HG03439 (cell line): ENCODE measurements at regions not wholly inside any gene's neighbourhood (a gene's known extent, or its start where the extent isn't known, plus 50 kb on each side); places are given as distances from the start of the nearest gene placed in this dataset.
"Not testable (repeated sequence)": the region's sequence is repeated elsewhere in the genome, so short reads cannot be mapped to it uniquely, and the experiment has no call there.

Experiments used
- ATAC-seq: cut with Tn5 transposase; IDR thresholded peaks from one replicate; pipeline ENCODE4 v1.9.1; 2021; ENCODE audit warnings: mild to moderate bottlenecking, moderate library complexity; ENCODE audit not compliant: unreplicated experiment

GRCh38 chr2:104904889-104905288, 51.0 kb downstream of the POU3F3 start:
- no peak for ATAC-seq

GRCh38 chr2:104909317-104909716, 55.4 kb downstream of the POU3F3 start:
- no peak for ATAC-seq

GRCh38 chr2:104914509-104914908, 60.6 kb downstream of the POU3F3 start:
- no peak for ATAC-seq

DNA sequence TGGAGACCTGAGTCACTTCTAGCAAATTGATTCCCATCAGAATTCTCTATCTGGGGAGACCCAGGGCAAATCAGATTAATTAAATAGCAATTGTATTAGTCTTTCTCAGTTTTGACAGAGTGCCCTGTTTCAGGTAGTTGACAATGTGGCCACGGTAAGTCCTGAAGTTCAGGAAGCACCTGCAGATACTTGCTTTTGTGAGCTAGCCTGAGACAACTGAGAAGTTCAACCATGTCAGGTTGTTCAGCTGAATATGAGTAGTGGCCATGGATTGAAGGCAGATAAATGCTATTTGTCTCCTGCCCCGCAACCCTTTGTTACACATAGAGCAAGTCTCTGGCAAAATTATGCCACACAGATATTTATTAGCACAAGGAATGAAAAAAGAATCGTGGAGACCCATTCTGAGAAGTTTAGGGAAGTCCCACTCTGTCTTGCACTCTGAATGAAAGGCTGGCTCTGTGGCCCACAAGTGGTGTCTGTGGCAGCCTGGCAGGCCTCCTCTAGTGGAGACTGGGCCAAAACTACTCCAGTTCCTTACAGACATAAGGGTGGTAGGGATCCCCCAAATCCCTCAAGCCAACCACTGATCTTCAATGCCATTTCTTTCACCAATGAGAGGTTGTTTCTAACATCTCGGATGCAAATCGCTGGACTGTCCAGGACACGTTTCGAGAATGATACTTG, 61.3 kb downstream of the POU3F3 start:
- no peak for ATAC-seq

- no peak for ATAC-seq
These were observed 65.2 kb downstream of the POU3F3 start for GRCh38 chr2:104919127-104919526.

DNA sequence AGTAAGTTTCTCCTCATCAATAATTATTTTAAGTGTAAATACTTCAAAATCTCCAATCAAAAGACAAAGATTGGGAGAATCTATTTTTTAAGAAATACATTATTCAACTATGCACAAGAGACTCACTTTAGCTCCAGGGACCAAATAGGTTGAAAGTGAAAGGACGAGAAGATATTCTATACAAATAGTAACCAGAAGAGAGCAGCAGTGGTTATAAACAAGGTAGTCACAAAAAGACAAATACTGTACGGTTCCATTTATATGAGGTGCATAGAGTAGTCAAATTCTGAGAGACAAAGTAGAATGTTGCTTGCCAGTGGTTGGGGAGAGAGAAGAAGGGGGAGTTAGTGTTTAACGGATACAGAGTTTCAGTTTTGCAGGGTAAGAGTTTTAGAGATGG, 69.8 kb downstream of the POU3F3 start:
- ATAC-seq = no peak

- ATAC-seq = no peak
These were observed 75.7 kb downstream of the POU3F3 start for GRCh38 chr2:104929663-104930062.

- no peak for ATAC-seq
These were observed 76.8 kb downstream of the POU3F3 start for GRCh38 chr2:104930732-104931131.

- ATAC-seq = peak; percentile 66
These were observed 78.3 kb downstream of the POU3F3 start for GRCh38 chr2:104932243-104932642.

DNA sequence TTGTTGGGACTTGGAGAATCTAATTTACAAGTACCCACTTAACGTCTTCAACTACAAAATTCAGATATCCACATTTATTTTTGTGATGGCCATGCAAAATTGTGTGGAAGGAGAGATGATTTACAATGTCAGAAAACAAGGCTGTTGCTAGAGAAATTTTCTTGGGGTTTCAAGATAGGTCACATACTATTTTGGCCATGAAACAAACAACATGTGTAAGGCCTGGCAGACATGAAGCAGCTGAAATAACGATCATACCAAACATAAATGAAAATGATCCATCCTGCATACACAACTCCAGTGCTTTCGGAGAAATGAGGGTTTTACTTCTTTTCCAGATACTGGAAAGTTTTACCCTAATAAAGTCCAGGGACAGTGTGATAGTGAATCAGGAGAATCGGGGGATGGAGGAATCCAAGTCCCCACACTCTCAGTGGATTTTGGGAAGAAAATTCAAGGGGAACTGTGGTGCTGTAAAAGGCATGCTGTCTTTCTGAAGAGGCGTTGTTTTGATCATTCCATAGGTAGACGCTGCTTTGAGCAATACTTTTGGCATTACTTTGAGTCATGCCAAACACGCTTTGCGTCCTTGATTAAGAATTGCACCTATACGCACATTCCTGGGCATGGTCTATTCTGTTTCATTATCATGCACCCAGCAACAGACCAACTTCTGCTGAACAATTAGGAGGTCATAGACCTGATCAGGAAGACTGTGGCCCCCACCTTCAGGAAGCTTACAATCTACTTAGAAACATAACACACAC, 79.4 kb downstream of the POU3F3 start:
- ATAC-seq = no peak

- ATAC-seq = no peak
These were observed 82.6 kb downstream of the POU3F3 start for GRCh38 chr2:104936527-104936926.

GRCh38 chr2:104938231-104938941, 84.5 kb downstream of the POU3F3 start:
- peak; percentile 86 for ATAC-seq

GRCh38 chr2:104939570-104940217, 85.8 kb downstream of the POU3F3 start:
- no peak for ATAC-seq

DNA sequence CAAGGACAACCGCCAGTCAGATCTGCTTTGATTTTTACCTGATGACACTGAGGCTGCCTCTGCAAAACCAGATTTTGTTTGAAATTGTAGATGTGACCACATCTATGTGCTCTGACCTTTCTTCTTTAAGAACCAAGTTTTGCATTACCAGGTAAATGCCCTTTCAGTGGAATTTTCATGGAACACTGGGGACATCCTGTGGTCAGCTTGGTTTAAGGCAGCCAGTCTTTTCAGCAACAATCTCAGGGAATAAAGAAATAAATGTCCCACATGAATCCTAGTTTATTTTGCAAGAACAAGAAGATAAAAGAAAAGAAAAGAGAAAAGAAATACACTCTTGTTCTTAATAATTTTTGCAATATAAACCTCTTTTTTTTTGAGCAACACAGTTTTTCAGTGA, 90.6 kb downstream of the POU3F3 start:
- ATAC-seq = no peak

DNA sequence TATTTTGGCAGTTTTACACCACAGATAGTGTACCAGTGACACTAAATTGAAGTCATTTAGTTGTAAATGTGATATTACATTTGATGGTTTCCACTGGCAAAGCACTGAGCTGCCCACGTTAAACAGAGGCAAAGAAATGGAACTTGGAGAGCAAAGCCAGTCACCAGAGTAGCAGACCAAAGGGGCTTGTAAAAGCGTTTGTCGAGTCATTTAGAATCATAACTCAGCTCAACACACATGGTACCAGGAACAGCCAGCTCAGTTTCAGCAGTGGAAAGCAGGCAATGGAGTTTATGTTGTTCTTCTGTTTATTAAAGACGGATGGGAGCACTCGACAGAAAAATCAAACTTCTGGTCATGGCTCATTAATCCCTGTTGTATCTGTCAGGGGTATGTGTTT, 91.2 kb downstream of the POU3F3 start:
- no peak for ATAC-seq

- no peak for ATAC-seq
These were observed 92.0 kb downstream of the POU3F3 start for GRCh38 chr2:104945866-104946265.

DNA sequence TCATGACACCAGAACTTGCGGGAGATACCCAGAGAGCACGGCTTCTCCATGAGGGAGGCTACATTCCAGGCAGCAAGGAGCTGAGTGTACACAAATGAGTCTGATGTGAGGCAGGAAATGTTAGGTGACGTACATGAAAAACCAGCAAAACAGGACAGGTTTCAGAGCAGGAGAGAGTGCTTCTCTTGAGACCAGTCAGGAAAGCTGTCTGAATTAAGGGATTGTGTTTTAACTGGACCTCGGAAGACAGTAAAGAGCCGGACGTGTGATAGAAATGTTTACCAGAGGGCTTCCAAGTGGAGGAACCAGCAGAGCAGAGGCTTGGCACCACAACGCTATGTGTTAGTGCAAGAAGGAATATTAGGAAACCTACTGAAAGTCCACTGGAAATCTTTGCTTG, 90.4 kb upstream of the MRPS9 start:
- ATAC-seq = not testable (repeated sequence)

DNA sequence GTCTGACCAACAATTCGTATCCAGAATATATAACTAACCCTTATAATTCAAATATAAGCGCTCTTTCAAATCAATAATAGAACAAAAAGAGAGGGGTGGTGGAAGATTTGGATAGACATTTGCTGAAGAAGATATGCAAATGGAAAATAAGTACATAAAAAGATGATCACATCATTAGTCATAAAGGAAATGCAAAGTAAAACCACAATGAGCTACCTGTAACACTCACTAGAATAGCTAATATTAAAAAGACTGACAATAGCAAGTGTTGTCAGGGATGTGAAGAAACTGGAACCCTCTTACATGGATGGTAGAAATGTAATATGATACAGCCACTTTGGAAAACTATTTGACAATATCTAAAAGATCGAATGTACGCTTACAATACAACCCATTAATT, 84.9 kb upstream of the MRPS9 start:
- no peak for ATAC-seq

DNA sequence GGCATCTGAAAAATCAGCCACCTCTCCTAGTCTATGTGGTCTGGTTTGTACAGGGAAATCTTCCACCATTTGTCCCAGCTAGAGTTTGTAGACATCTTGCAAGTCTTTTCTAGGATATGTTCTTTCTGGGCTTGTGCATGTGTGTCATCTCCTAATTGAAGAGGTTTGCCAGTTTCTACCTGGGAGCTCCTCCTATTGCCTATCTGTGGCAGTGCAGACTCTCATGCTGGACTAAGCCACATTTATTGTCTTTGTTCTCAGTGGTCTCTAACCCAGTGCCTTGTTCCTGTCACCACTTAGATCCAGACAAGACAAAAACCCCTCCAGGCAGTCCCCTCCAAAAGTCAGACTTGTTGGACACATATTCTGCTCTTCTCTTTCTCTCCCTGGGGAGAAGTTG, 72.0 kb upstream of the MRPS9 start:
- no peak for ATAC-seq

DNA sequence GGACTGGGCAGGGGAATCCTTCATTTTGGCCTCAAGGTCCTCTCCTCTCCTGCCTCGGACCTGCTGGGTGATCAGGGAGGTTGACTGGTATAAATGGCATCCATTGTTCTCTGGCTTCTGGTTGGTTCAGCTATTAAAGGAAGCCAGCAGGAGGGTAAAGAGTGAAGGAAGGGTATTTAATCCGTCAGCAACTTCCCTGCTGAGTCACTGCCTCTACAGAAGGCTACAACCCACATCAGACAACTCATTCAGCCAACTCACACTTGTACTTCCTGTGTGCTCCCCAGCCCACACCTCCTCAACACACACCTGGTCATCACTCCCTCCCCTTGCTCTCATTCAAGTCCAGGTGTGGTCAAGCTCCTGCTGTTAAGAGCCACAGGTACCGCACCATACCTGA, 68.3 kb upstream of the MRPS9 start:
- no peak for ATAC-seq

DNA sequence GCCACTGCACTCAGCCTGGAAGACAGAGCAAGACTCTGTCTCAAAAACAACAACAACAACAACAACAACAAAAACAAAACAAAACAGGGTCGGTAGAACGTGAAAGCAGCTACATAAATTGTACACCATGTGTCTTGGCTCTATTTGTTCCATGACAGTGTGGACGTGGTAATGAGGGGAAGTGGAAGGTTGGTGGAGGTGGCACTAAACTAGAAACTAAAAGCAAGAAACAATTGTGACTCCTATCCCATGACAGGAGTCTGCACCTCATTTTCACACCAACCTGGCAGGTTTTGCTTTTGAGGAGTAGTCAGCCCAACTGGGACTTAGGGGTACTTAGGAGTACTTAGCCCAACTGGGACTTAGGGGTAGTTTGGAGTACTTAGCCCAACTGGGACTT, 62.5 kb upstream of the MRPS9 start:
- no peak for ATAC-seq
